Stimulated activated naive B cell treated with anti-CD40 and anti-IgM and Interleukin-4, amounts not matched to agents 10 μg/mL and 1 μg/mL and 100 μg/mL, for 72 hours (primary cell): ENCODE measurements at regions not wholly inside any gene's neighbourhood (a gene's known extent, or its start where the extent isn't known, plus 50 kb on each side); places are given as distances from the start of the nearest gene placed in this dataset.
"Not testable (repeated sequence)": the region's sequence is repeated elsewhere in the genome, so short reads cannot be mapped to it uniquely, and the experiment has no call there.

Experiments used
- ATAC-seq, 2 donors: fragments of 150-1000 bp; cut with Tn5 transposase; replicated peaks; 2 replicates each; pipeline ENCODE4 v1.10.0; 2021; ENCODE audit warnings: moderate library complexity in 1 of 2
- DNase-seq: peaks from one replicate; pipeline ENCODE4 v3.0.0; 2021
- H3K27ac Mint-ChIP-seq: one replicate; pipeline ENCODE4 v1.8.0; 2022; ENCODE audit warnings: mild to moderate bottlenecking, mixed read lengths
- H3K27me3 Mint-ChIP-seq, 2 donors: one replicate each; pipeline ENCODE4 v1.8.0; 2022; ENCODE audit warnings: mixed read lengths in 2 of 2
- H3K36me3 Mint-ChIP-seq, 2 donors: one replicate each; pipeline ENCODE4 v1.8.0; 2022; ENCODE audit warnings: mixed read lengths in 2 of 2, mild to moderate bottlenecking in 1 of 2
- H3K4me1 Mint-ChIP-seq, 2 donors: one replicate each; pipeline ENCODE4 v1.8.0; 2022; ENCODE audit warnings: mixed read lengths in 2 of 2, mild to moderate bottlenecking in 1 of 2
- H3K4me3 Mint-ChIP-seq, 2 donors: one replicate each; pipeline ENCODE4 v1.8.0; 2022; ENCODE audit warnings: mild to moderate bottlenecking in 2 of 2, mixed read lengths in 2 of 2, moderate library complexity in 1 of 2
- H3K9me3 Mint-ChIP-seq, 2 donors: one replicate each; pipeline ENCODE4 v1.8.0; 2022; ENCODE audit warnings: mixed read lengths in 2 of 2, mild to moderate bottlenecking in 1 of 2

GRCh38 chr19:28301961-28302360 is 911.0 kb downstream of the UQCRFS1 start:
- H3K4me3 Mint-ChIP-seq: no peak overlapping the region
- H3K36me3 Mint-ChIP-seq: no peaks in the 10 kb centered on the region
- H3K27ac Mint-ChIP-seq: no peak overlapping the region
- H3K4me1 Mint-ChIP-seq: no peaks in the 10 kb centered on the region
- peaks cover 0 to 1% of the 10 kb centered on the region in 2 donors for H3K9me3 Mint-ChIP-seq
- ATAC-seq (no peak), DNase-seq (no peak)
- H3K27me3 Mint-ChIP-seq: no peaks in the 10 kb centered on the region

- Mint-ChIP-seq H3K4me3 (no peak overlapping the region), H3K27me3 (no peaks in the 10 kb centered on the region), H3K36me3 (no peaks in the 10 kb centered on the region), H3K27ac (no peak overlapping the region), H3K4me1 (no peaks in the 10 kb centered on the region), H3K9me3 (peaks cover 0 to 1% of the 10 kb centered on the region in 2 donors)
- ATAC-seq (no peak), DNase-seq (no peak)
Observed at GRCh38 chr19:28301463-28301862, 911.5 kb downstream of the UQCRFS1 start.

- H3K27me3 Mint-ChIP-seq: no peaks in the 10 kb centered on the region
- DNase-seq (no peak), ATAC-seq (no peak)
- H3K9me3 Mint-ChIP-seq: peaks cover 4 to 5% of the 10 kb centered on the region in 2 donors
- H3K4me1 Mint-ChIP-seq: no peaks in the 10 kb centered on the region
- no peak overlapping the region for H3K27ac Mint-ChIP-seq
- H3K4me3 Mint-ChIP-seq: no peak overlapping the region
- no peaks in the 10 kb centered on the region for H3K36me3 Mint-ChIP-seq
Observed at GRCh38 chr19:28299649-28300048, 913.3 kb downstream of the UQCRFS1 start.

GRCh38 chr19:28297586-28298157 is 915.3 kb downstream of the UQCRFS1 start:
- no peaks in the 10 kb centered on the region for H3K27me3 Mint-ChIP-seq
- no peaks in the 10 kb centered on the region for H3K36me3 Mint-ChIP-seq
- H3K4me3 Mint-ChIP-seq: no peak overlapping the region
- peaks cover 4% of the 10 kb centered on the region in 2 donors for H3K9me3 Mint-ChIP-seq
- no peak for DNase-seq
- no peak overlapping the region for H3K27ac Mint-ChIP-seq
- no peaks in the 10 kb centered on the region for H3K4me1 Mint-ChIP-seq
- ATAC-seq: no peak

- H3K4me3 Mint-ChIP-seq: no peak overlapping the region
- no peak for DNase-seq
- ATAC-seq: no peak
Observed at GRCh38 chr19:28297036-28297435, 915.9 kb downstream of the UQCRFS1 start.

GRCh38 chr19:28296506-28296905 is 916.4 kb downstream of the UQCRFS1 start:
- ATAC-seq (no peak), DNase-seq (no peak)
- H3K4me3 Mint-ChIP-seq: no peak overlapping the region
- H3K9me3 Mint-ChIP-seq: peaks cover 3 to 4% of the 10 kb centered on the region in 2 donors
- no peak overlapping the region for H3K27ac Mint-ChIP-seq
- no peaks in the 10 kb centered on the region for H3K4me1 Mint-ChIP-seq
- no peaks in the 10 kb centered on the region for H3K36me3 Mint-ChIP-seq
- no peaks in the 10 kb centered on the region for H3K27me3 Mint-ChIP-seq

More at GRCh38 chr19:28297036-28297435, 915.9 kb downstream of the UQCRFS1 start:
- H3K4me1 Mint-ChIP-seq: no peaks in the 10 kb centered on the region
- no peak overlapping the region for H3K27ac Mint-ChIP-seq
- no peaks in the 10 kb centered on the region for H3K36me3 Mint-ChIP-seq
- H3K9me3 Mint-ChIP-seq: peaks cover 3 to 4% of the 10 kb centered on the region in 2 donors
- H3K27me3 Mint-ChIP-seq: no peaks in the 10 kb centered on the region

GRCh38 chr19:28294975-28295374 is 918.0 kb downstream of the UQCRFS1 start:
- not testable (repeated sequence) for DNase-seq

GRCh38 chr19:28294395-28294794 is 918.6 kb downstream of the UQCRFS1 start:
- Mint-ChIP-seq H3K9me3 (peaks cover 3 to 4% of the 10 kb centered on the region in 2 donors), H3K27me3 (no peaks in the 10 kb centered on the region), H3K4me3 (no peak overlapping the region), H3K36me3 (no peaks in the 10 kb centered on the region), H3K4me1 (no peaks in the 10 kb centered on the region), H3K27ac (no peak overlapping the region)
- no peak for DNase-seq
- ATAC-seq: peak in 1 of 2 donors; percentile 10

More at GRCh38 chr19:28294975-28295374, 918.0 kb downstream of the UQCRFS1 start:
- not testable (repeated sequence) for H3K27me3 Mint-ChIP-seq, H3K9me3 Mint-ChIP-seq, ATAC-seq, H3K4me3 Mint-ChIP-seq, H3K36me3 Mint-ChIP-seq, H3K4me1 Mint-ChIP-seq, H3K27ac Mint-ChIP-seq

- Mint-ChIP-seq H3K4me1 (no peaks in the 10 kb centered on the region), H3K36me3 (no peaks in the 10 kb centered on the region), H3K9me3 (peaks cover 3 to 4% of the 10 kb centered on the region in 2 donors), H3K4me3 (no peak overlapping the region), H3K27me3 (no peaks in the 10 kb centered on the region), H3K27ac (no peak overlapping the region)
- DNase-seq: no peak
- ATAC-seq: no peak
Observed at GRCh38 chr19:28293685-28294084, 919.3 kb downstream of the UQCRFS1 start.

- Mint-ChIP-seq H3K36me3 (no peaks in the 10 kb centered on the region), H3K9me3 (peaks cover 3 to 4% of the 10 kb centered on the region in 2 donors), H3K27me3 (no peaks in the 10 kb centered on the region), H3K4me1 (no peaks in the 10 kb centered on the region), H3K4me3 (no peak overlapping the region), H3K27ac (no peak overlapping the region)
- DNase-seq: no peak
- ATAC-seq: no peak
Observed at GRCh38 chr19:28292822-28293500, 920.0 kb downstream of the UQCRFS1 start.

- no peaks in the 10 kb centered on the region for H3K36me3 Mint-ChIP-seq
- H3K4me1 Mint-ChIP-seq: no peaks in the 10 kb centered on the region
- ATAC-seq: no peak
- no peak overlapping the region for H3K4me3 Mint-ChIP-seq
- H3K27me3 Mint-ChIP-seq: no peaks in the 10 kb centered on the region
- peaks cover 6 to 9% of the 10 kb centered on the region in 2 donors for H3K9me3 Mint-ChIP-seq
- H3K27ac Mint-ChIP-seq: no peak overlapping the region
- DNase-seq: no peak
Observed at GRCh38 chr19:28291874-28292273, 921.1 kb downstream of the UQCRFS1 start.

GRCh38 chr19:28290963-28291657 is 921.8 kb downstream of the UQCRFS1 start:
- H3K4me1 Mint-ChIP-seq: no peaks in the 10 kb centered on the region
- no peak for DNase-seq

GRCh38 chr19:28289295-28290063 is 923.5 kb downstream of the UQCRFS1 start:
- Mint-ChIP-seq H3K27ac (no peak overlapping the region), H3K9me3 (peaks cover 5 to 16% of the 10 kb centered on the region in 2 donors), H3K36me3 (no peaks in the 10 kb centered on the region), H3K4me3 (no peak overlapping the region), H3K27me3 (no peaks in the 10 kb centered on the region), H3K4me1 (no peaks in the 10 kb centered on the region)
- ATAC-seq (no peak), DNase-seq (no peak)

More at GRCh38 chr19:28290963-28291657, 921.8 kb downstream of the UQCRFS1 start:
- no peak overlapping the region for H3K27ac Mint-ChIP-seq
- no peak for ATAC-seq
- H3K36me3 Mint-ChIP-seq: no peaks in the 10 kb centered on the region
- no peak overlapping the region for H3K4me3 Mint-ChIP-seq
- no peaks in the 10 kb centered on the region for H3K27me3 Mint-ChIP-seq
- H3K9me3 Mint-ChIP-seq: peaks cover 6 to 13% of the 10 kb centered on the region in 2 donors

- DNase-seq (no peak), ATAC-seq (no peak)
- H3K36me3 Mint-ChIP-seq: no peaks in the 10 kb centered on the region
- H3K9me3 Mint-ChIP-seq: peaks cover 6 to 16% of the 10 kb centered on the region in 2 donors
- H3K27me3 Mint-ChIP-seq: peaks cover 2% of the 10 kb centered on the region in 2 donors
- no peak overlapping the region for H3K27ac Mint-ChIP-seq
- H3K4me1 Mint-ChIP-seq: no peaks in the 10 kb centered on the region
- H3K4me3 Mint-ChIP-seq: no peak overlapping the region
Observed at GRCh38 chr19:28288572-28289264, 924.2 kb downstream of the UQCRFS1 start.
